ENCODE measurements at regions not wholly inside any gene's neighbourhood (a gene's known extent, or its start where the extent isn't known, plus 50 kb on each side); places are given as distances from the start of the nearest gene placed in this dataset.

GRCh38 chr1:5597991-5598823, 394.0 kb downstream of the NPHP4 start:
- no peak for TF ChIP-seq CTCF (IDR thresholded peaks at IDR 0.05; ENCODE audit: low read depth, low read length)
- no peak for DNase-seq (ENCODE audit: extremely low read depth, low read depth)

GRCh38 chr1:5597171-5597850, 394.9 kb downstream of the NPHP4 start:
- TF ChIP-seq CTCF (IDR thresholded peaks at IDR 0.05; ENCODE audit: low read depth, low read length): no peak
- DNase-seq (ENCODE audit: extremely low read depth, low read depth): no peak

GRCh38 chr1:5596651-5597050, 395.6 kb downstream of the NPHP4 start:
- DNase-seq (ENCODE audit: extremely low read depth, low read depth): no peak
- no peak for TF ChIP-seq CTCF (IDR thresholded peaks at IDR 0.05; ENCODE audit: low read depth, low read length)

GRCh38 chr1:5595531-5596170, 396.6 kb downstream of the NPHP4 start:
- no peak for DNase-seq (ENCODE audit: extremely low read depth, low read depth)
- no peak for TF ChIP-seq CTCF (IDR thresholded peaks at IDR 0.05; ENCODE audit: low read depth, low read length)

GRCh38 chr1:5594056-5594956, 397.9 kb downstream of the NPHP4 start:
- DNase-seq (ENCODE audit: extremely low read depth, low read depth): no peak
- TF ChIP-seq CTCF (IDR thresholded peaks at IDR 0.05; ENCODE audit: low read depth, low read length): no peak

GRCh38 chr1:5590717-5591116, 401.5 kb downstream of the NPHP4 start:
- DNase-seq (ENCODE audit: extremely low read depth, low read depth): no peak
- no peak for TF ChIP-seq CTCF (IDR thresholded peaks at IDR 0.05; ENCODE audit: low read depth, low read length)

Data from AG09319 (cell line).